ENCODE measurements at regions not wholly inside any gene's neighbourhood (a gene's known extent, or its start where the extent isn't known, plus 50 kb on each side); places are given as distances from the start of the nearest gene placed in this dataset.

DNA sequence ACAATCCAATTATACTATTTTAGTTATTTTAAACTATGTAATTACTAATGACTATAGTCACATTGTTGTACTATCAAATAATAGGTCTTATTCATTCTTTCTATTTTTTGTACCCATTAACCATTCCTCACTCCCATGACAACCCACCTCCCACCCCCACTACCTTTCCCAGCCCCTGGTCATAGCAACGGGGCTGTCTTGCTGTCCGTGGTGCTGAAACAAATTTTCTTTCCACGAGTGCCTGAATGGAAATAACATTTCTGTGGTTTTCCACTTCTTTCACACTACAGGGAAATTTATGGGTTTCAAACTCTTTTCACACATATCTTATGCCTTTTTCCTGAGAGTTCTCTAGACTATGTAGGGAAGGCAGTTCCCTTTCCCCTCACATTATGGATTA is 326.6 kb downstream of the PHKB start:
- H3K4me1 ChIP-seq (ENCODE audit: low read length) = no peaks in the 10 kb centered on the region
- no peaks in the 10 kb centered on the region for H4K20me1 ChIP-seq (ENCODE audit: insufficient read depth, low read depth, low read length)
- no peaks in the 10 kb centered on the region for H3K27me3 ChIP-seq (ENCODE audit: low read length)
- no peaks in the 10 kb centered on the region for H3K79me2 ChIP-seq (ENCODE audit: low read length)
- H3K4me3 ChIP-seq (ENCODE audit: low read length) = no peak overlapping the region
- peaks cover 15% of the 10 kb centered on the region for H3K9me3 ChIP-seq (ENCODE audit: low read length)
- no peak overlapping the region for H3K9ac ChIP-seq (ENCODE audit: low read length)
- no peak overlapping the region for H3K27ac ChIP-seq (ENCODE audit: low read length)
- no peak overlapping the region for H2AFZ ChIP-seq (ENCODE audit: low read length)
- peak; percentile 69 for DNase-seq
- H3K36me3 ChIP-seq (ENCODE audit: insufficient read depth, low read length) = no peaks in the 10 kb centered on the region
- no peak overlapping the region for H3K4me2 ChIP-seq (ENCODE audit: low read depth, low read length, poor library complexity, severe bottlenecking)
- no peaks in the 10 kb centered on the region for H3K9me2 ChIP-seq (replicated peaks; ENCODE audit: insufficient read depth, low read length)

DNA sequence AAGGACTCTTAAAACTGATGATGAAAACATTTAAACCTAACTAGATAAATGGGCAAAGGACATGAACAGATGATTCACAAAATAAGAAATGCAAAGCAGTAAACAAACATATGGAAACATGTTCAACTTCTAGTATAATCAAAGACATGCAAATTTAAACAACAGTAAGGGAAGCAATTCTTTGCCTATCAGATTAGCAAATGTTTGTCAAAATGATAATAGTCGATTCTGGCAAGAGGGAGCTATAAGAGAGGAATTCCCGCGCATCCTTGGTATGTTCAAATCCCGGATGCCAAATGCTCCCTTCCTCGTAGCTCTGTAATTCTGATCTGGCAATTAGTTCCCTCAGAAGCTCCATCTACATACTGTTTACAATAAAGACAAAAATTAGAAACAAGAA is 320.5 kb downstream of the PHKB start:
- Histone ChIP-seq H3K27me3 (ENCODE audit: low read length) (no peaks in the 10 kb centered on the region), H3K9me3 (ENCODE audit: low read length) (no peaks in the 10 kb centered on the region), H4K20me1 (ENCODE audit: insufficient read depth, low read depth, low read length) (no peaks in the 10 kb centered on the region), H2AFZ (ENCODE audit: low read length) (no peak overlapping the region), H3K27ac (ENCODE audit: low read length) (no peak overlapping the region), H3K4me2 (ENCODE audit: low read depth, low read length, poor library complexity, severe bottlenecking) (no peak overlapping the region), H3K4me3 (ENCODE audit: low read length) (no peak overlapping the region), H3K36me3 (ENCODE audit: insufficient read depth, low read length) (no peaks in the 10 kb centered on the region), H3K9ac (ENCODE audit: low read length) (no peak overlapping the region), H3K9me2 (replicated peaks; ENCODE audit: insufficient read depth, low read length) (no peaks in the 10 kb centered on the region), H3K79me2 (ENCODE audit: low read length) (no peaks in the 10 kb centered on the region), H3K4me1 (ENCODE audit: low read length) (peaks cover 20% of the 10 kb centered on the region)
- peak; percentile 11 for DNase-seq

DNA sequence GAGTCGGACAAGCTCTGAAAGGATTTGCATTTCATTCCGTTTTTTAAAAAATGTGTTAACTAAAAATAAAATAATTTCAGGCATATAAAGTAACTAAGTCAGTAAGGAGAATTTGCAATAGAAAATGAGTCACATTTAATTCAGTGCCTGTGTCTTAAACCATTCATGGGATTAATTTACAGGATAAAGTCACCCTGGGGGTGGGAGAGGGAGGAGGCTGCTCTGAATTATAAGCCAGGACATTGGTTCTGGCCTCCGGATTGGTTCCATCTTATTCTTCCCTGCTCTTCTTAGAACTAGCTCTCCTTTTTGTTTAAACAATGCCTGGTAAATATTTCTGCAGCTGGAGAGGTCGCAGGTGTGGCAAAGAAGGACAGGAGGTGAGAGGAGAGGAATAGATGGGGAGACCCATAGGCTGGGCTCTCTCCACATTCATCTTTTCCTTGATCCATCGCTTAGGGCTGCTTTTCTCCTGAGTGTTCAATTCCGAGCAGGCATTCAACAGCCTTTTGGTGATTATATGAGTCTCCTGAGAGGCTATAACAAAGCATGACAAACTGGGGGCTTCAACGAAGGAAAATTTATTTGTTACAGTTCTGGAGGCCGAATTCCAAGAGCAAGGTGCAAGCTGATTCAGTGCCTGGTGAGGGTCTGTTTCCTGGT is 319.2 kb downstream of the PHKB start:
- no peaks in the 10 kb centered on the region for H3K36me3 ChIP-seq (ENCODE audit: insufficient read depth, low read length)
- H3K9me3 ChIP-seq (ENCODE audit: low read length) = no peaks in the 10 kb centered on the region
- peak overlapping the region; percentile 53 for H3K9ac ChIP-seq (ENCODE audit: low read length)
- peak overlapping the region; percentile 61 for H3K4me3 ChIP-seq (ENCODE audit: low read length)
- peaks cover 20% of the 10 kb centered on the region for H3K4me1 ChIP-seq (ENCODE audit: low read length)
- H3K27me3 ChIP-seq (ENCODE audit: low read length) = no peaks in the 10 kb centered on the region
- peak overlapping the region; percentile 94 for H2AFZ ChIP-seq (ENCODE audit: low read length)
- no peaks in the 10 kb centered on the region for H4K20me1 ChIP-seq (ENCODE audit: insufficient read depth, low read depth, low read length)
- no peaks in the 10 kb centered on the region for H3K79me2 ChIP-seq (ENCODE audit: low read length)
- H3K4me2 ChIP-seq (ENCODE audit: low read depth, low read length, poor library complexity, severe bottlenecking) = peak overlapping the region; percentile 63
- H3K9me2 ChIP-seq (replicated peaks; ENCODE audit: insufficient read depth, low read length) = no peaks in the 10 kb centered on the region
- H3K27ac ChIP-seq (ENCODE audit: low read length) = peak overlapping the region; percentile 32
- DNase-seq = no peak

DNA sequence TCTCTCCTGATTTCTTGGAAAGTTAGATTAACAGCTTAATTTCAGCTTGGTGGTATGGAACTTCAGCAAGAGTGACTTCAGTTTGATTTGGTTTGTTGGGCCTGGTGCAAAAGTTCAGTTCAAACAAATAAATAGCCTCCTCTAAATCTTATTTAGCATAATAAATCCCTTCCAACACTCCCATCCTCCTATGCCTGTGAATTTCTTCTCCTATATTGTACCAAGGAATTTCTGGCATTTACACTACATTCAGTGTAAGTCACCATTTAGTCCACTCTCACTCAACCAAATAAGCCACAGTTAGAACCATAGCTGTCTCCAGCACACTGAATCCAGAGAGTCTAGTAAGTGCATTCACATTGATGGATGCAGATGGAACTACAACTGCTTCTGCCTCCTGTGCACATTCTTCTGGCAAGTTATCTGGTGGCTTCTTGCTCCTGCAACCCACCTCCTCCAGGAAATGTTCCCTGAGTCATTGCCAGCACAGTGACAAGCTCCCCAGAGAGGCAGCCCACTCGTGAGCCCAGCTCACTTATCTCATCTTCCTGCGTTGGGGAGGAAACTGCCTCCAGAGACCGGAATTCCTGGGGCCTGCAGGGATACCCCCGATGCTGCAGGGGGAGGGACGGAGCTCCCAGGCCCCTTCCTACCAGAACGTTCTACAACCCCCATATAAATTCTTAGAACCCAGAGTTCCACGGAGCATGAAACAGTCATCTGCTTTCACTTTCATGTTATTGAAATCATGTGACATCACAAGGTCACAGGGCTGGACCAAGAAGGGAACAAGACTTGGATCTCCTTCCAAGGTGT is 318.3 kb downstream of the PHKB start:
- Histone ChIP-seq H3K9me2 (replicated peaks; ENCODE audit: insufficient read depth, low read length) (no peaks in the 10 kb centered on the region), H3K36me3 (ENCODE audit: insufficient read depth, low read length) (no peaks in the 10 kb centered on the region), H3K4me1 (ENCODE audit: low read length) (peaks cover 20% of the 10 kb centered on the region), H4K20me1 (ENCODE audit: insufficient read depth, low read depth, low read length) (no peaks in the 10 kb centered on the region), H2AFZ (ENCODE audit: low read length) (peak overlapping the region; percentile 94), H3K4me2 (ENCODE audit: low read depth, low read length, poor library complexity, severe bottlenecking) (peak overlapping the region; percentile 63), H3K79me2 (ENCODE audit: low read length) (no peaks in the 10 kb centered on the region), H3K27me3 (ENCODE audit: low read length) (no peaks in the 10 kb centered on the region), H3K9me3 (ENCODE audit: low read length) (no peaks in the 10 kb centered on the region), H3K4me3 (ENCODE audit: low read length) (peak overlapping the region; percentile 61), H3K27ac (ENCODE audit: low read length) (peak overlapping the region; percentile 32; the same call in 1 of the 2 replicates), H3K9ac (ENCODE audit: low read length) (peak overlapping the region; percentile 53)
- DNase-seq = peak; percentile 76

DNA sequence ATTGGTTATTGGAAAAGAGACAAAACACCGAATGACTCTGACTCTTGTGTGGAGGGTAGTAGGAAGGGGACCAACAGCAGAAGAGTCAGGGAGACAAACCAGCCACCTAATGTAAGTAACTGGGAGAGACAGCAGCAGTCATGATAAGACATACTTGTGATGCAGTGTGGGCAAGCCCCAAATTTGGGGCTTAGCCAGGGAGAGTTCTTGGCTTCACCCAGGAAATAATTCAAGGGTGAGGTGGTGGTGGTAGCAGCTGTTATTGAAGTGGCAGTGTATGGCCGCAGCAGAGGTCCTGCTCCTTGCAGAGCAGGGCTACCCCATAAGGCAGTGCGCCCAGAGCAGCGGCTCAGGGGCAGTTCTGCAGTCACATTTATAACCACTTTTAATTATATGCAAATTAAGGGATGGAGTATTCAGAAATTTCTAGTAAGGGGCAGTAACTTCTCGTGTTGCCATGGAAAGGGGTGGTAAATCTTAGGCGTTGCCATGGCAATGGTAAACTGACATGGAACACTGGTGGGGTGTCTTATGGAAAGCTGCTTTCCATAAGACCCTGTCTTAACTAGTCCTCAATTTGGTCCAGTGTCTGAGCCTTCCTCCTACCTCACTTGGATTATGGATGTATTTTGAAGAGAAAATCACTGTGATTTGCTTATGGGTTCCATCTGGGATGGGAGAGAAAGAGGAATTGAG is 317.1 kb downstream of the PHKB start:
- DNase-seq = peak; percentile 33
- H3K4me1 ChIP-seq (ENCODE audit: low read length) = peaks cover 20% of the 10 kb centered on the region
- H3K9me2 ChIP-seq (replicated peaks; ENCODE audit: insufficient read depth, low read length) = no peaks in the 10 kb centered on the region
- no peaks in the 10 kb centered on the region for H3K36me3 ChIP-seq (ENCODE audit: insufficient read depth, low read length)
- H3K4me3 ChIP-seq (ENCODE audit: low read length) = no peak overlapping the region
- no peak overlapping the region for H3K4me2 ChIP-seq (ENCODE audit: low read depth, low read length, poor library complexity, severe bottlenecking)
- no peak overlapping the region for H3K9ac ChIP-seq (ENCODE audit: low read length)
- H3K27me3 ChIP-seq (ENCODE audit: low read length) = no peaks in the 10 kb centered on the region
- H4K20me1 ChIP-seq (ENCODE audit: insufficient read depth, low read depth, low read length) = no peaks in the 10 kb centered on the region
- H3K27ac ChIP-seq (ENCODE audit: low read length) = no peak overlapping the region
- H2AFZ ChIP-seq (ENCODE audit: low read length) = no peak overlapping the region
- H3K9me3 ChIP-seq (ENCODE audit: low read length) = no peaks in the 10 kb centered on the region
- no peaks in the 10 kb centered on the region for H3K79me2 ChIP-seq (ENCODE audit: low read length)

DNA sequence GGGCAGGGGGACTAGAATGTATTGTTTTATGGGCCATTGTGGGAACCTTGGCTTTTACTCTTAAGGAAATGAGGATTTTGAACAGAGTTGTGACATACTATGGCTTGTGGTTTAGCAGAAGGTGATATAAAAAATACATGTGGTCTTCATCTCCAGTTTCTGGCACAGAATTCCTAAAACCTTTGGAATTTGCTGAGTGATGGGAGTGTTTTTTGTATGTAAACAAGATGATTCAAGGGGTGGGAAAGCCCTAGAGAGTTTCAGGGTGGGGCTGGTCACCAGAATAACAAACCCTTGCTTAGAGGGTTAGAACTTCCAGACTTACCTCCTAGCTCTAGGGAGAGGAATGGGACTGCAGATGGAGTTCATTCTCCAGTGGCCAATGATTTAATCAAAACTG is 316.1 kb downstream of the PHKB start:
- H2AFZ ChIP-seq (ENCODE audit: low read length) = no peak overlapping the region
- H3K79me2 ChIP-seq (ENCODE audit: low read length) = no peaks in the 10 kb centered on the region
- no peak overlapping the region for H3K27ac ChIP-seq (ENCODE audit: low read length)
- no peaks in the 10 kb centered on the region for H3K27me3 ChIP-seq (ENCODE audit: low read length)
- H3K4me3 ChIP-seq (ENCODE audit: low read length) = no peak overlapping the region
- peaks cover 20% of the 10 kb centered on the region for H3K4me1 ChIP-seq (ENCODE audit: low read length)
- no peaks in the 10 kb centered on the region for H4K20me1 ChIP-seq (ENCODE audit: insufficient read depth, low read depth, low read length)
- no peaks in the 10 kb centered on the region for H3K36me3 ChIP-seq (ENCODE audit: insufficient read depth, low read length)
- no peaks in the 10 kb centered on the region for H3K9me3 ChIP-seq (ENCODE audit: low read length)
- H3K9me2 ChIP-seq (replicated peaks; ENCODE audit: insufficient read depth, low read length) = no peaks in the 10 kb centered on the region
- DNase-seq = no peak
- H3K4me2 ChIP-seq (ENCODE audit: low read depth, low read length, poor library complexity, severe bottlenecking) = no peak overlapping the region
- no peak overlapping the region for H3K9ac ChIP-seq (ENCODE audit: low read length)

DNA sequence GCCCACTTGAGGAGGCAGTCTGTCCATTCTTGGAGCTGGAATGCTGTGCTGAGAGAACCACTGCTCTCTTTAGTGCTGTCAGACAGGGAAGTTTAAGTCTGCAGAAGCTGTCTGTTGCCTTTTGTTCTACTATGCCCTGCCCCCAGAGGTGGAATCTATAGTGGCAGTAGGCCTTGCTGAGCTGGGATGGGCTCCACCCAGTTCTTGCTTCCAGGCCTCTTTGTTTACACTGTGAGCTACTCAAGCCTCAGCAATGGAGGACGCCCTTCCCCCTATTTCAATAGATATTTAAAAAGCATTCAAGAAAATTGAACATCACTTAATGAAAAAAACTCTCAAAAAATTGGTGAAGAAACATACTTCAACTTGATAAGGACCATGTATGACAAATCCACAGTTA is 313.5 kb downstream of the PHKB start:
- H3K4me3 ChIP-seq (ENCODE audit: low read length) = no peak overlapping the region
- no peak overlapping the region for H3K9ac ChIP-seq (ENCODE audit: low read length)
- H3K27ac ChIP-seq (ENCODE audit: low read length) = no peak overlapping the region
- no peaks in the 10 kb centered on the region for H3K9me2 ChIP-seq (replicated peaks; ENCODE audit: insufficient read depth, low read length)
- no peak overlapping the region for H3K4me2 ChIP-seq (ENCODE audit: low read depth, low read length, poor library complexity, severe bottlenecking)
- no peaks in the 10 kb centered on the region for H3K36me3 ChIP-seq (ENCODE audit: insufficient read depth, low read length)
- peaks cover 6% of the 10 kb centered on the region for H3K4me1 ChIP-seq (ENCODE audit: low read length)
- DNase-seq = no peak
- H3K79me2 ChIP-seq (ENCODE audit: low read length) = no peaks in the 10 kb centered on the region
- H3K27me3 ChIP-seq (ENCODE audit: low read length) = no peaks in the 10 kb centered on the region
- H3K9me3 ChIP-seq (ENCODE audit: low read length) = no peaks in the 10 kb centered on the region
- no peaks in the 10 kb centered on the region for H4K20me1 ChIP-seq (ENCODE audit: insufficient read depth, low read depth, low read length)
- no peak overlapping the region for H2AFZ ChIP-seq (ENCODE audit: low read length)

DNA sequence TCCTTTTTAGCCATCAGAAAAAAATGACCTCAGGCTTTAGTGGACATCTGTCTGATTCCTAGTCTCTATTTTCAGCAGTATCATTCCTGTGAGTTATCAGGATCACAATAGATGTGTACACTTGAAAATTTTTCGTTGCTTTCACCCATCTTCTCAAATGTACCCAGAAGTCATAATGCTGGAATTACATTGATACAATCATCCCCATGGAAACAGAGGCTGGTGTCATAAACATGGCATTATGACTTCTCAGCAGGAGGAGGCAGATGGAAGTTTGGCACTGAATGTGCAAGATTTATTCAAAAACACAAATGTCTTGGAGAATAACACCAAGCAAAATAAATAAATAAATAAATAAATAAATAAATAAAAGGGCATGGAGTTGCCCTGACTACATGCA is 292.5 kb downstream of the PHKB start:
- Histone ChIP-seq H3K36me3 (ENCODE audit: insufficient read depth, low read length) (no peaks in the 10 kb centered on the region), H4K20me1 (ENCODE audit: insufficient read depth, low read depth, low read length) (no peaks in the 10 kb centered on the region), H3K9ac (ENCODE audit: low read length) (no peak overlapping the region), H3K4me3 (ENCODE audit: low read length) (no peak overlapping the region), H2AFZ (ENCODE audit: low read length) (no peak overlapping the region), H3K9me2 (replicated peaks; ENCODE audit: insufficient read depth, low read length) (no peaks in the 10 kb centered on the region; the same call in 1 of the 2 replicates), H3K79me2 (ENCODE audit: low read length) (no peaks in the 10 kb centered on the region), H3K4me2 (ENCODE audit: low read depth, low read length, poor library complexity, severe bottlenecking) (no peak overlapping the region), H3K9me3 (ENCODE audit: low read length) (no peaks in the 10 kb centered on the region), H3K27ac (ENCODE audit: low read length) (no peak overlapping the region), H3K4me1 (ENCODE audit: low read length) (0 out of 2 replicates have a peak, but pooled peaks cover 3% of the 10 kb centered on the region), H3K27me3 (ENCODE audit: low read length) (0 out of 2 replicates have a peak, but pooled peaks cover 2% of the 10 kb centered on the region)
- no peak for DNase-seq

Measured in Karpas-422 (cell line).